Mucosa of rectum (tissue), 2 donors: ENCODE measurements at regions not wholly inside any gene's neighbourhood (a gene's known extent, or its start where the extent isn't known, plus 50 kb on each side); places are given as distances from the start of the nearest gene placed in this dataset.

Experiments
- H3K27ac ChIP-seq, 2 donors: one replicate each; pipeline ENCODE4 v1.7.0; 2013; ENCODE audit warnings: inconsistent platforms in 2 of 2, low read depth in 2 of 2, low read length in 2 of 2
- H3K27me3 ChIP-seq, 2 donors: one replicate each; pipeline ENCODE4 v1.7.0; 2013; ENCODE audit warnings: low read length in 2 of 2; ENCODE audit not compliant: control insufficient read depth in 2 of 2, insufficient read depth in 2 of 2
- H3K36me3 ChIP-seq, 2 donors: one replicate each; pipeline ENCODE4 v1.7.0; 2013; ENCODE audit warnings: low read length in 2 of 2; ENCODE audit not compliant: control insufficient read depth in 2 of 2, insufficient read depth in 2 of 2
- H3K4me1 ChIP-seq, 2 donors: one replicate each; pipeline ENCODE4 v1.7.0; 2013; ENCODE audit warnings: low read length in 2 of 2, mild to moderate bottlenecking in 1 of 2; ENCODE audit not compliant: control insufficient read depth in 2 of 2, insufficient read depth in 2 of 2
- H3K4me3 ChIP-seq, 2 donors: one replicate each; pipeline ENCODE4 v1.7.0; 2013; ENCODE audit warnings: low read length in 2 of 2
- H3K9ac ChIP-seq, 2 donors: one replicate each; pipeline ENCODE4 v1.7.0; 2013; ENCODE audit warnings: low read length in 2 of 2, low read depth in 1 of 2, mild to moderate bottlenecking in 1 of 2
- H3K9me3 ChIP-seq, 2 donors: one replicate each; pipeline ENCODE4 v1.7.0; 2013; ENCODE audit warnings: low read length in 2 of 2; ENCODE audit not compliant: control insufficient read depth in 2 of 2
- donor health status: healthy.
- donor health status: Normal muscosa, but diverticular disease.

DNA sequence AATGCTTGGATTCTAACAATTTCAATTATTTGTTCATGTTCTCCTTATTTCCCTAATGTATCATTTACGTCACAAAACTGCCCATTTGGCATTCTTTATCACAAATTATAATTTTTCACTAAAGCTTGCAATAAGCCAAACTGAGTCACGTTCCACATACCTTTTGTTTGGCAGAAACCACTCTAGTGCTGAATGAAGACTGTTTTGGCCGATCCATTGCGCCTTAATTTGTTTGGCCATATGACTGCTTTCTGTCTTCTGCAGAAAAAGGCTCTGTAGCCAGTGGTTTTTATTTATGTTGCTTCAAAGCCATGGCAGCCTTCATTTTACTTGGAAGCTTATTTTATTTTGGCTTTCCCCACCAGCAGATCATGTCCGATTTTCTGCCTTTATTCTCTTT, 184.4 kb upstream of the HAND2 start:
- Histone ChIP-seq H3K9me3 (no peaks in the 10 kb centered on the region), H3K27ac (no peak overlapping the region), H3K9ac (no peak overlapping the region), H3K36me3 (no peaks in the 10 kb centered on the region), H3K27me3 (no peaks in the 10 kb centered on the region), H3K4me3 (no peak overlapping the region), H3K4me1 (no peaks in the 10 kb centered on the region)

- no peaks in the 10 kb centered on the region for H3K36me3 ChIP-seq
- H3K9ac ChIP-seq, result no peak overlapping the region
- no peak overlapping the region for H3K27ac ChIP-seq
- no peaks in the 10 kb centered on the region for H3K9me3 ChIP-seq
- no peak overlapping the region for H3K4me3 ChIP-seq
- H3K27me3 ChIP-seq, result no peaks in the 10 kb centered on the region
- no peaks in the 10 kb centered on the region for H3K4me1 ChIP-seq
Observed at GRCh38 chr4:173713026-173713425, 183.0 kb upstream of the HAND2 start.

DNA sequence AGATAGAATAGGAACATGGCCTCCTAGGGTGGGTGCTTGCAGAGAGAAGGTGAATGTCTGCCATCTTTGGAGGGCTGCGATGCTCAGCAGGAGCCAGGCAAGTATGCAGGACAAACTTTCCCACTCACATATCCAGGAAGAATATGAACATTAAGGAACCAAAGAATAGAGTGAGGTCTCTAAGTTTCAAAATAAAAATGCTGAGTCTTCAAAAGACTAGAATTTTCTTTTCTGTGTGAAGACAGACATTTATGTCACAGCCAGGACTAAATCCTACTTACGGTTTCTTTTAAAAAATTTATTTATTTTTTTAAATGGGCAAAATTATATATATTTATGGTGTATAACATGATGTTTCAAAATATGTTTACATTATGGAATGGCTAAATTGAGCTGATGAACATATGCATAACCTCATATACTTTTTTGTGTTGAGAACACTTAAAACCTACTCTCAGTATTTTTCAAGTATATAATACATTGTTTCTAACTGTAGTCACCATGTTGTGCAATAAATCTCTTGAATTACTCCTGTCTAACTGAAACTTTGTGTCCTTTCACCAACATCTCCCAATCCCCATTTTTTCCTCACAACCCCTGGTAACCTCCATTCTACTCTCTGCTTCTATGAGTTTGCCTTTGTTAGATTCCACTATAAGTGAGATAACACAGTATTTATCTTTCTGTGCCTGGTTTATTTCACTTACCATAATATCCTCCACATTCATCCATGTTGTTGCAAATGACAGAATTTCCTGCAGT, 177.8 kb upstream of the HAND2 start:
- Histone ChIP-seq H3K9ac (no peak overlapping the region), H3K9me3 (no peaks in the 10 kb centered on the region), H3K4me1 (no peaks in the 10 kb centered on the region), H3K4me3 (no peak overlapping the region), H3K27ac (no peak overlapping the region), H3K27me3 (no peaks in the 10 kb centered on the region), H3K36me3 (no peaks in the 10 kb centered on the region)

DNA sequence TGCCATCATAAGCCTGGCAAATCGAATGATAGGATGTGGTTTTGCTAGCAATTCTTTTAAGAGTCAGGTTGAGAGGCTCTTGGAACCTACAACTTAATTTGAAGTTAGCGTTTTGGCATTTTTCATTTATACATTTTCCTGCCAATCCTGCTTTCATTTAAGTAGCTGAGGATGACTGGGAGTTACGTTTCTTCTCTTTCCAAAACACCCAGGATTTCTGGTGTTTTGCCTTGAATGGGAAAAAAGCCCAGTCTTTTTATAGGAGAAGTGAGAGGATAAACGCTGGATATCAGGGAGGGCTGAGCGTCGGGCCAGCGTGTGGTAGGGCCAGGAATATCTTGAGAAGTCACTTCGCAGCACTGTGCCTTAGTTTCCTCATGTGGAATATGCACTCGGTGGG, 174.2 kb upstream of the HAND2 start:
- H3K27me3 ChIP-seq, result no peaks in the 10 kb centered on the region
- no peak overlapping the region for H3K9ac ChIP-seq
- no peaks in the 10 kb centered on the region for H3K4me1 ChIP-seq
- H3K36me3 ChIP-seq, result no peaks in the 10 kb centered on the region
- H3K4me3 ChIP-seq, result no peak overlapping the region
- no peak overlapping the region for H3K27ac ChIP-seq
- H3K9me3 ChIP-seq, result no peaks in the 10 kb centered on the region

GRCh38 chr4:173703021-173703420, 173.0 kb upstream of the HAND2 start:
- Histone ChIP-seq H3K4me3 (no peak overlapping the region), H3K36me3 (no peaks in the 10 kb centered on the region), H3K27ac (no peak overlapping the region)

GRCh38 chr4:173700650-173701049, 170.6 kb upstream of the HAND2 start:
- Histone ChIP-seq H3K4me1 (no peaks in the 10 kb centered on the region), H3K27ac (no peak overlapping the region), H3K36me3 (no peaks in the 10 kb centered on the region), H3K27me3 (no peaks in the 10 kb centered on the region), H3K9me3 (no peaks in the 10 kb centered on the region), H3K4me3 (no peak overlapping the region), H3K9ac (no peak overlapping the region)

More at GRCh38 chr4:173703021-173703420, 173.0 kb upstream of the HAND2 start:
- Histone ChIP-seq H3K9ac (no peak overlapping the region), H3K9me3 (no peaks in the 10 kb centered on the region), H3K4me1 (no peaks in the 10 kb centered on the region), H3K27me3 (no peaks in the 10 kb centered on the region)

DNA sequence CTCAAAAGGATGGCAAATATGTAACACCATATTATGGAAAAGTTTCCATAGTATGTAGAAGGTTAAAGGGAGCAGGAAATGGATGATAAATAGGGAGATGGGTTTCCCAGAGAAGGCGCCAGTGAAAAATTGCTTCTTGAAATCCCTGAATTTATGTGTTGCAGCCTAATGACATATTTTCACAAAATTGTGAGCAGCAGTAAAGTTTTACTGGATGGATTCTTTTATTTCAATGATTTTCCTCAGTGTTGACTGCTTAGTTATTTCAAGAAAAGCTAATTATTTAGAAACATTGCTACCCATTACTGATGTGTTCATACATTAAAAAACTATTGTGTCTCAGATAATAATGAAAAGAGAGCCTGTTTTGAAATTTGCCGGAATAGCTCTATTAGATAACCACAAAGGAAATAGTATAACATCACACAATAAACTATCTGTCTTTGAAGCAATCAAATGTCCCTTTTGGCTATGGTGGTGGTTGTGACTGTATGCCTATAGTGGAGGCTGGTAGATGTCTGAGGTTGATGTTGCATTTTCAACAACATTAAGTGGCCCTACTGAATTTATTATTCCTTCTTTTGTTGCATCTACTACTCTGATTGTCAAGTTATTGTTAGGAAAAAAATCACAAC, 169.9 kb upstream of the HAND2 start:
- no peaks in the 10 kb centered on the region for H3K27me3 ChIP-seq
- no peak overlapping the region for H3K4me3 ChIP-seq
- H3K36me3 ChIP-seq, result no peaks in the 10 kb centered on the region
- H3K9me3 ChIP-seq, result no peaks in the 10 kb centered on the region
- peaks cover 0 to 2% of the 10 kb centered on the region in 2 donors for H3K4me1 ChIP-seq
- H3K9ac ChIP-seq, result no peak overlapping the region
- H3K27ac ChIP-seq, result no peak overlapping the region

GRCh38 chr4:173698557-173699262, 168.7 kb upstream of the HAND2 start:
- Histone ChIP-seq H3K9me3 (no peaks in the 10 kb centered on the region), H3K4me1 (peaks cover 0 to 2% of the 10 kb centered on the region in 2 donors)

GRCh38 chr4:173697840-173698239, 167.8 kb upstream of the HAND2 start:
- no peaks in the 10 kb centered on the region for H3K36me3 ChIP-seq
- H3K9ac ChIP-seq, result no peak overlapping the region
- H3K4me1 ChIP-seq, result peaks cover 0 to 2% of the 10 kb centered on the region in 2 donors
- H3K9me3 ChIP-seq, result no peaks in the 10 kb centered on the region
- H3K4me3 ChIP-seq, result no peak overlapping the region
- H3K27me3 ChIP-seq, result no peaks in the 10 kb centered on the region
- H3K27ac ChIP-seq, result no peak overlapping the region

More at GRCh38 chr4:173698557-173699262, 168.7 kb upstream of the HAND2 start:
- no peak overlapping the region for H3K27ac ChIP-seq
- no peak overlapping the region for H3K4me3 ChIP-seq
- H3K36me3 ChIP-seq, result no peaks in the 10 kb centered on the region
- no peaks in the 10 kb centered on the region for H3K27me3 ChIP-seq
- no peak overlapping the region for H3K9ac ChIP-seq

DNA sequence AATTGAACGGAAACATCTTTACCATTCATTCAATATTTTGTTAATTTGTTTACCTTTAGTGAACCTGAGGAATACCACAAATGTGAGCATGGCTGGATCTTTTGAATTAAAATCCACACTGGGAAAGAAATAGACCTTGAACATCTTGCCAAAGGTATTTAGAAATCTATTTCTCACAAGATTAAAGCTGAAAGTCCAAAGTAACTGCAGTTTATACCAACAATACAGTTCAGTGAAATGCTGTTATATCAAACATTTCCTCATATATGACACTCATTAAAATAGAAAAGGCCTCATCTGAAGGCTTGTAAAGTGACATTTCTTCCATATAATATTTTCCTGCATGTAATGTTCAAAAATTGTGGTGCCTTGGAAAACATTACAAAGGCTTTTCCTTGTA, 166.5 kb upstream of the HAND2 start:
- Histone ChIP-seq H3K27ac (no peak overlapping the region), H3K36me3 (no peaks in the 10 kb centered on the region)

More for the DNA sequence above, 166.5 kb upstream of the HAND2 start:
- Histone ChIP-seq H3K4me3 (no peak overlapping the region), H3K9me3 (no peaks in the 10 kb centered on the region), H3K9ac (no peak overlapping the region), H3K27me3 (no peaks in the 10 kb centered on the region), H3K4me1 (peaks cover 0 to 2% of the 10 kb centered on the region in 2 donors)
